ENCODE measurements at regions not wholly inside any gene's neighbourhood (a gene's known extent, or its start where the extent isn't known, plus 50 kb on each side); places are given as distances from the start of the nearest gene placed in this dataset.

- no peak for TF ChIP-seq CTCF (conservative IDR thresholded peaks at IDR 0.05; ENCODE audit: low read length)
- TF ChIP-seq EZH2phosphoT487 (IDR thresholded peaks at IDR 0.05; ENCODE audit: borderline replicate concordance, low read depth, low read length) = no peak
These were observed 104.7 kb upstream of the SSBP2 start for GRCh38 chr5:81855591-81855990.
